Mammary epithelial cell (primary cell): ENCODE measurements at regions not wholly inside any gene's neighbourhood (a gene's known extent, or its start where the extent isn't known, plus 50 kb on each side); places are given as distances from the start of the nearest gene placed in this dataset.

Source experiments
- EZH2 ChIP-seq: IDR thresholded peaks from 2 replicates; pipeline ENCODE4 v1.6.1; 2012; ENCODE audit warnings: low read length, inconsistent platforms, borderline replicate concordance
- TF ChIP-seq, protein P1 (sequence below), 2 donors: IDR thresholded peaks in 1 of 2; conservative IDR thresholded peaks in 1 of 2; 2 replicates each; pipeline ENCODE4 v1.5.1; 2011 to 2012; ENCODE audit warnings: inconsistent platforms in 2 of 2, low read length in 2 of 2, mild to moderate bottlenecking in 2 of 2, control low read depth in 1 of 2, low read depth in 1 of 2; ENCODE audit not compliant: insufficient read depth in 1 of 2; ENCODE audit errors: extremely low read depth in 1 of 2

DNA sequence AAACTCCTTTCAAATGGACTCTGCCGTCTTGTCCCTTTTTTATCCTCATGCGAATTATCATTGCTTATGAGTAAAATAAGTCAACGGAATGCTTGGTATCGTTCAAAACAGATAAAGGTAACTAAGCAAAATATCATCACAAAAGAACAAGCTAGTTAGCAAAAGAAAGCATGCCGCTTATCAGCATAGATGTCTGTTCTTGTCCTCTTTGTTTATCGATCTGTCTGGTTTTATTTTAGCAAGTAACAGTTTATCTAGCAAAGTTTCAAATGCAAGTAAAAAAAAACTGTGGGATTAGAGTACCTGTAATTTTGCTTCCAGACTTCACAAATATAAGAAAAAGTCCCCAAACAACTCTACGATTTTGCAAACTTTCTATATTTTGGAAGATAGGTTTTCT is 561.5 kb downstream of the USP25 start:
- TF ChIP-seq EZH2, result no peak
- TF ChIP-seq, protein P1, sequence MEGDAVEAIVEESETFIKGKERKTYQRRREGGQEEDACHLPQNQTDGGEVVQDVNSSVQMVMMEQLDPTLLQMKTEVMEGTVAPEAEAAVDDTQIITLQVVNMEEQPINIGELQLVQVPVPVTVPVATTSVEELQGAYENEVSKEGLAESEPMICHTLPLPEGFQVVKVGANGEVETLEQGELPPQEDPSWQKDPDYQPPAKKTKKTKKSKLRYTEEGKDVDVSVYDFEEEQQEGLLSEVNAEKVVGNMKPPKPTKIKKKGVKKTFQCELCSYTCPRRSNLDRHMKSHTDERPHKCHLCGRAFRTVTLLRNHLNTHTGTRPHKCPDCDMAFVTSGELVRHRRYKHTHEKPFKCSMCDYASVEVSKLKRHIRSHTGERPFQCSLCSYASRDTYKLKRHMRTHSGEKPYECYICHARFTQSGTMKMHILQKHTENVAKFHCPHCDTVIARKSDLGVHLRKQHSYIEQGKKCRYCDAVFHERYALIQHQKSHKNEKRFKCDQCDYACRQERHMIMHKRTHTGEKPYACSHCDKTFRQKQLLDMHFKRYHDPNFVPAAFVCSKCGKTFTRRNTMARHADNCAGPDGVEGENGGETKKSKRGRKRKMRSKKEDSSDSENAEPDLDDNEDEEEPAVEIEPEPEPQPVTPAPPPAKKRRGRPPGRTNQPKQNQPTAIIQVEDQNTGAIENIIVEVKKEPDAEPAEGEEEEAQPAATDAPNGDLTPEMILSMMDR (conservative IDR thresholded peaks at IDR 0.05 in 1 of 2, IDR thresholded peaks at IDR 0.05 in 1 of 2; ENCODE audit: extremely low read depth in 1 of 2, insufficient read depth in 1 of 2, low read depth in 1 of 2, low read length in 2 of 2), result no peak
